GM13976 (cell line): ENCODE measurements at regions not wholly inside any gene's neighbourhood (a gene's known extent, or its start where the extent isn't known, plus 50 kb on each side); places are given as distances from the start of the nearest gene placed in this dataset.
"Not testable (repeated sequence)": the region's sequence is repeated elsewhere in the genome, so short reads cannot be mapped to it uniquely, and the experiment has no call there.

Experiments used
- DNase-seq: peaks from one replicate; pipeline ENCODE4 v3.0.0; 2012; ENCODE audit warnings: low spot score
- CTCF ChIP-seq: IDR thresholded peaks from 2 replicates; pipeline ENCODE4 v1.5.1; 2012; ENCODE audit warnings: borderline replicate concordance, mild to moderate bottlenecking; ENCODE audit not compliant: insufficient read depth; ENCODE audit errors: extremely low read depth, missing control alignments, control extremely low read depth
- in situ Hi-C: fragments of 300-500 bp; cut with MboI; formaldehyde crosslinking; loops from one replicate; pipeline ENCODE4 v1.12.0; 2022; ENCODE audit warnings: low sequenced_read_pairs, mixed read lengths, inconsistent platforms; ENCODE audit not compliant: unreplicated experiment

DNA sequence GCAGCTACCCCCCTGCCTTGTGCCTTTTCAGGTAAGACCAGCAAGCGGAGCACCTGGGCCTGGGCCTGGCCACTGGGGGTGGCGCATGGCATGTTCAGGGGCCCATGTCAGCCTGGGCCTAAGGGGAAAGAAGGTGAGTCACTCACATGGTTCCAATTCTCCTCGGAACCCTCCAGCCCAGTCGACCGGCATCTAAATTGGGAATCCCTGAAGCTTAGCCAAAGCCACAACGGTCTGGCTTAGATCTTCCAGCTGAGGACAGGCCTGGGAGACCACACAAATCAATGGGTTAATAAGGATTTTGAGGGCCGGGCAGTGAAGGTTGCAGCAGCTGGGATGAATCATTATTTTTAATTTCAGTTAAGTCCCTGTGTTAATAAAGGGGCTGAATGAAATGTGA, 145.1 kb upstream of the SMYD2 start:
- TF ChIP-seq CTCF: no peak
- in situ Hi-C loops: no loop called here
- DNase-seq: no peak

GRCh38 chr1:214136324-214136919, 144.5 kb upstream of the SMYD2 start:
- in situ Hi-C loops: no loop called here
- TF ChIP-seq CTCF: no peak
- DNase-seq: no peak

- DNase-seq: no peak
- in situ Hi-C loops: no loop called here
- no peak for TF ChIP-seq CTCF
Observed at GRCh38 chr1:214141486-214141885, 139.5 kb upstream of the SMYD2 start.

- DNase-seq: no peak
- in situ Hi-C loops: no loop called here
- no peak for TF ChIP-seq CTCF
Observed at GRCh38 chr1:214143006-214143992, 137.7 kb upstream of the SMYD2 start.

DNA sequence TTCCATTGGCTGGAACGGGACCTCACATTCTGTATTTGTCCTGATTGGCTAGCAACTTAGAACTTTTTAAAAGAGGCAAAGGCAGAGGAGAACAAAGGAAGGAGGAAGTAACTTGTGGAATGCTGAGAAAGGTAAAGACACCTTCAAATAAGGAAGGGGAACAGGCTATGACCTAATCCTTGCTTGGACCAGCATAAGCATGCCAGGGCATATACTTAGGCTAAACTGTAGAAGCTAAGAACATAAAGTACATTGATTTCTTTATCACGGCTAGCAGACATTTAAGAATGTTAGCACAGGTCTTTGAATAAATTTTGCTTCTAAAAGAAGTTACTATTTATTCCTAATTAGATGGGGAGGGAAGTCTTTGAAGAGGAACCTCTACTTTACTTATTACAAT, 136.4 kb upstream of the SMYD2 start:
- in situ Hi-C loops: not testable (repeated sequence)

DNA sequence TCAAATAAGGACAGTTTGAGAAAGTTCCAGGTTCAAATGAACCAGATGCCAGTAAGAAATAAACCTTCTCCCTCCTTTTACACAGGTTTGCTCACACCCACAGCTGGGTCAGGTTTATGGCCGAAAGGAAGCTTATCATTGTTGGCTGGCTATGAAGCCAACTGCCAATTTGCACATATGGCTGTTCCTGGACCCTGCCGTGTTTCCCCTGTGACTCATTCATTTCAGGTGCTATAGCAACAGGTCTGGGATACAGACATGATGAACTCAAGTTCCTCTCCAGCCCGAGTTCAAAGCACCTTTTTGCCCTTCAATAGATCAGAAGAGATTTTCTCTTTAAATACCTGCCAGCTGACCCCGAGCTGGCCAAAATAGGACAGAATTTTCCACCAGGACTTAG, 134.4 kb upstream of the SMYD2 start:
- in situ Hi-C loops: no loop called here
- no peak for DNase-seq
- no peak for TF ChIP-seq CTCF

More for the DNA sequence above, 136.4 kb upstream of the SMYD2 start:
- DNase-seq: not testable (repeated sequence)

DNA sequence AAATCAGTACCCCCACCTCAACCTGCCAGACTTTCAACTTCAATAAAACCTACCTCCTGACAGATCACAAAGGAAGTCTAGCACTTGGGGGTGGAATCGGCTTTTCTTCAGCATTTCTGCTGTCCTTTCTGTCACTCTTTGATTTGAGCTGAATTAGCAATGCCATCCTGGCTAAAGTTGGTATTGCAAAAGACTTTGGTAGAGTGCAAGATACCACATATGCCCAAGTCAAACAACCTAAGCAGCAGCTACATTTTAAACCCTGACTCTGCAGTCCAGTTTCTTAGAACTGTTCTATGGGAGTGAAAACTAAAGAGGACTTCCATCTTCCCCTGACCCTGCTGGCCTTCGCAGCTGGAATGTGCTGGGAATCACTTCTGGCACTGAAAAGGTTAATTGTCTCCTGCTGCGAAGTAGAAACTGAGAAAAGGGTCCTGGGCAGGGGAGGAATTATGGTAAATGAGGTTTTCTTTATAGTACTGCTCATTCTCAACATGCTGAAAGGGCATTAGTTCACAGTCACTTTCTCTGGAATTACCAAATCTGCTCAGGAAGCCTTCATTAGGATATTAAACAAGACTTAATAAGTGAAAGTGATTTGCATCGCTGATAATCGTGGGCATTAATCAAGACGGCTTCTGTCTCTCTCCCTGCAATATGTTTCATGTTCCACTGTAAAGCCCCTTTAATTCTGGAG, 126.2 kb upstream of the SMYD2 start:
- no peak for TF ChIP-seq CTCF
- in situ Hi-C loops: no loop called here
- no peak for DNase-seq
